ENCODE measurements at regions not wholly inside any gene's neighbourhood (a gene's known extent, or its start where the extent isn't known, plus 50 kb on each side); places are given as distances from the start of the nearest gene placed in this dataset.

GRCh38 chr13:82593239-82593638 is 1289.0 kb downstream of the SLITRK1 start:
- no peak overlapping the region for H3K9ac ChIP-seq (ENCODE audit: low read length)
- H3K4me1 ChIP-seq (ENCODE audit: control insufficient read depth, insufficient read depth, low read length) = no peaks in the 10 kb centered on the region
- no peak overlapping the region for H3K4me3 ChIP-seq (ENCODE audit: low read length)
- no peaks in the 10 kb centered on the region for H3K36me3 ChIP-seq (ENCODE audit: control insufficient read depth, insufficient read depth, low read length, severe bottlenecking)
- no peaks in the 10 kb centered on the region for H3K27me3 ChIP-seq (replicated peaks; ENCODE audit: control insufficient read depth, insufficient read depth, low read length)
- peaks cover 28% of the 10 kb centered on the region for H3K9me3 ChIP-seq (ENCODE audit: control insufficient read depth, low read length)
- no peak for DNase-seq (ENCODE audit: low read depth)

- Histone ChIP-seq H3K27me3 (replicated peaks; ENCODE audit: control insufficient read depth, insufficient read depth, low read length) (no peaks in the 10 kb centered on the region), H3K9me3 (ENCODE audit: control insufficient read depth, low read length) (peaks cover 9% of the 10 kb centered on the region), H3K36me3 (ENCODE audit: control insufficient read depth, insufficient read depth, low read length, severe bottlenecking) (no peaks in the 10 kb centered on the region), H3K4me3 (ENCODE audit: low read length) (no peak overlapping the region), H3K9ac (ENCODE audit: low read length) (no peak overlapping the region), H3K4me1 (ENCODE audit: control insufficient read depth, insufficient read depth, low read length) (no peaks in the 10 kb centered on the region)
- no peak for DNase-seq (ENCODE audit: low read depth)
Observed at GRCh38 chr13:82571653-82572052, 1310.6 kb downstream of the SLITRK1 start.

- no peaks in the 10 kb centered on the region for H3K36me3 ChIP-seq (ENCODE audit: control insufficient read depth, insufficient read depth, low read length, severe bottlenecking)
- H3K4me1 ChIP-seq (ENCODE audit: control insufficient read depth, insufficient read depth, low read length) = no peaks in the 10 kb centered on the region
Observed at GRCh38 chr13:82569581-82569980, 1312.7 kb downstream of the SLITRK1 start.

GRCh38 chr13:82566864-82567263 is 1315.4 kb downstream of the SLITRK1 start:
- no peaks in the 10 kb centered on the region for H3K27me3 ChIP-seq (replicated peaks; ENCODE audit: control insufficient read depth, insufficient read depth, low read length)
- no peaks in the 10 kb centered on the region for H3K9me3 ChIP-seq (ENCODE audit: control insufficient read depth, low read length)
- H3K4me3 ChIP-seq (ENCODE audit: low read length) = no peak overlapping the region
- H3K4me1 ChIP-seq (ENCODE audit: control insufficient read depth, insufficient read depth, low read length) = no peaks in the 10 kb centered on the region
- H3K9ac ChIP-seq (ENCODE audit: low read length) = no peak overlapping the region
- H3K36me3 ChIP-seq (ENCODE audit: control insufficient read depth, insufficient read depth, low read length, severe bottlenecking) = no peaks in the 10 kb centered on the region
- DNase-seq (ENCODE audit: low read depth) = no peak

More at GRCh38 chr13:82569581-82569980, 1312.7 kb downstream of the SLITRK1 start:
- Histone ChIP-seq H3K4me3 (ENCODE audit: low read length) (no peak overlapping the region), H3K9ac (ENCODE audit: low read length) (no peak overlapping the region), H3K27me3 (replicated peaks; ENCODE audit: control insufficient read depth, insufficient read depth, low read length) (no peaks in the 10 kb centered on the region), H3K9me3 (ENCODE audit: control insufficient read depth, low read length) (no peaks in the 10 kb centered on the region)
- peak; percentile 1 for DNase-seq (ENCODE audit: low read depth)

- no peak overlapping the region for H3K9ac ChIP-seq (ENCODE audit: low read length)
- H3K4me1 ChIP-seq (ENCODE audit: control insufficient read depth, insufficient read depth, low read length) = no peaks in the 10 kb centered on the region
- H3K27me3 ChIP-seq (replicated peaks; ENCODE audit: control insufficient read depth, insufficient read depth, low read length) = no peaks in the 10 kb centered on the region
- no peaks in the 10 kb centered on the region for H3K36me3 ChIP-seq (ENCODE audit: control insufficient read depth, insufficient read depth, low read length, severe bottlenecking)
- no peak overlapping the region for H3K4me3 ChIP-seq (ENCODE audit: low read length)
- no peak for DNase-seq (ENCODE audit: low read depth)
- H3K9me3 ChIP-seq (ENCODE audit: control insufficient read depth, low read length) = no peaks in the 10 kb centered on the region
Observed at GRCh38 chr13:82565201-82565600, 1317.1 kb downstream of the SLITRK1 start.

- no peak overlapping the region for H3K9ac ChIP-seq (ENCODE audit: low read length)
- no peaks in the 10 kb centered on the region for H3K4me1 ChIP-seq (ENCODE audit: control insufficient read depth, insufficient read depth, low read length)
- H3K4me3 ChIP-seq (ENCODE audit: low read length) = no peak overlapping the region
- no peak for DNase-seq (ENCODE audit: low read depth)
- no peaks in the 10 kb centered on the region for H3K36me3 ChIP-seq (ENCODE audit: control insufficient read depth, insufficient read depth, low read length, severe bottlenecking)
- no peaks in the 10 kb centered on the region for H3K27me3 ChIP-seq (replicated peaks; ENCODE audit: control insufficient read depth, insufficient read depth, low read length)
- no peaks in the 10 kb centered on the region for H3K9me3 ChIP-seq (ENCODE audit: control insufficient read depth, low read length)
Observed at GRCh38 chr13:82560889-82561288, 1321.4 kb downstream of the SLITRK1 start.

- H3K9ac ChIP-seq (ENCODE audit: low read length) = no peak overlapping the region
- no peaks in the 10 kb centered on the region for H3K9me3 ChIP-seq (ENCODE audit: control insufficient read depth, low read length)
- no peaks in the 10 kb centered on the region for H3K4me1 ChIP-seq (ENCODE audit: control insufficient read depth, insufficient read depth, low read length)
- H3K36me3 ChIP-seq (ENCODE audit: control insufficient read depth, insufficient read depth, low read length, severe bottlenecking) = no peaks in the 10 kb centered on the region
- DNase-seq (ENCODE audit: low read depth) = no peak
- H3K27me3 ChIP-seq (replicated peaks; ENCODE audit: control insufficient read depth, insufficient read depth, low read length) = no peaks in the 10 kb centered on the region
- no peak overlapping the region for H3K4me3 ChIP-seq (ENCODE audit: low read length)
Observed at GRCh38 chr13:82522872-82523271, 1359.4 kb downstream of the SLITRK1 start.

GRCh38 chr13:82506805-82507414 is 1375.4 kb downstream of the SLITRK1 start:
- no peak for DNase-seq (ENCODE audit: low read depth)
- no peaks in the 10 kb centered on the region for H3K27me3 ChIP-seq (replicated peaks; ENCODE audit: control insufficient read depth, insufficient read depth, low read length)
- no peak overlapping the region for H3K4me3 ChIP-seq (ENCODE audit: low read length)
- no peaks in the 10 kb centered on the region for H3K4me1 ChIP-seq (ENCODE audit: control insufficient read depth, insufficient read depth, low read length)
- no peaks in the 10 kb centered on the region for H3K36me3 ChIP-seq (ENCODE audit: control insufficient read depth, insufficient read depth, low read length, severe bottlenecking)
- no peak overlapping the region for H3K9ac ChIP-seq (ENCODE audit: low read length)
- no peaks in the 10 kb centered on the region for H3K9me3 ChIP-seq (ENCODE audit: control insufficient read depth, low read length)

GRCh38 chr13:82501834-82502233 is 1380.4 kb downstream of the SLITRK1 start:
- H3K27me3 ChIP-seq (replicated peaks; ENCODE audit: control insufficient read depth, insufficient read depth, low read length) = no peaks in the 10 kb centered on the region
- no peaks in the 10 kb centered on the region for H3K9me3 ChIP-seq (ENCODE audit: control insufficient read depth, low read length)
- H3K9ac ChIP-seq (ENCODE audit: low read length) = no peak overlapping the region

GRCh38 chr13:82480415-82480814 is 1401.9 kb downstream of the SLITRK1 start:
- Histone ChIP-seq H3K36me3 (ENCODE audit: control insufficient read depth, insufficient read depth, low read length, severe bottlenecking) (no peaks in the 10 kb centered on the region), H3K9ac (ENCODE audit: low read length) (no peak overlapping the region), H3K27me3 (replicated peaks; ENCODE audit: control insufficient read depth, insufficient read depth, low read length) (no peaks in the 10 kb centered on the region), H3K9me3 (ENCODE audit: control insufficient read depth, low read length) (no peaks in the 10 kb centered on the region), H3K4me3 (ENCODE audit: low read length) (no peak overlapping the region), H3K4me1 (ENCODE audit: control insufficient read depth, insufficient read depth, low read length) (no peaks in the 10 kb centered on the region)
- DNase-seq (ENCODE audit: low read depth) = peak; percentile 27

More at GRCh38 chr13:82501834-82502233, 1380.4 kb downstream of the SLITRK1 start:
- no peaks in the 10 kb centered on the region for H3K36me3 ChIP-seq (ENCODE audit: control insufficient read depth, insufficient read depth, low read length, severe bottlenecking)
- H3K4me3 ChIP-seq (ENCODE audit: low read length) = no peak overlapping the region
- H3K4me1 ChIP-seq (ENCODE audit: control insufficient read depth, insufficient read depth, low read length) = no peaks in the 10 kb centered on the region
- DNase-seq (ENCODE audit: low read depth) = peak; percentile 24

- H3K4me1 ChIP-seq (ENCODE audit: control insufficient read depth, insufficient read depth, low read length) = no peaks in the 10 kb centered on the region
- no peak overlapping the region for H3K9ac ChIP-seq (ENCODE audit: low read length)
- no peak for DNase-seq (ENCODE audit: low read depth)
- no peaks in the 10 kb centered on the region for H3K36me3 ChIP-seq (ENCODE audit: control insufficient read depth, insufficient read depth, low read length, severe bottlenecking)
- H3K9me3 ChIP-seq (ENCODE audit: control insufficient read depth, low read length) = no peaks in the 10 kb centered on the region
- H3K4me3 ChIP-seq (ENCODE audit: low read length) = no peak overlapping the region
- no peaks in the 10 kb centered on the region for H3K27me3 ChIP-seq (replicated peaks; ENCODE audit: control insufficient read depth, insufficient read depth, low read length)
Observed at GRCh38 chr13:82477436-82477835, 1404.8 kb downstream of the SLITRK1 start.

- Histone ChIP-seq H3K4me3 (ENCODE audit: low read length) (no peak overlapping the region), H3K9me3 (ENCODE audit: control insufficient read depth, low read length) (no peaks in the 10 kb centered on the region), H3K36me3 (ENCODE audit: control insufficient read depth, insufficient read depth, low read length, severe bottlenecking) (no peaks in the 10 kb centered on the region), H3K27me3 (replicated peaks; ENCODE audit: control insufficient read depth, insufficient read depth, low read length) (no peaks in the 10 kb centered on the region), H3K4me1 (ENCODE audit: control insufficient read depth, insufficient read depth, low read length) (no peaks in the 10 kb centered on the region), H3K9ac (ENCODE audit: low read length) (no peak overlapping the region)
- DNase-seq (ENCODE audit: low read depth) = no peak
Observed at GRCh38 chr13:82467626-82468025, 1414.6 kb downstream of the SLITRK1 start.
